ENCODE measurements at regions not wholly inside any gene's neighbourhood (a gene's known extent, or its start where the extent isn't known, plus 50 kb on each side); places are given as distances from the start of the nearest gene placed in this dataset.

GRCh38 chr16:58836427-58836826, 102.3 kb upstream of the GOT2 start:
- DNase-seq, result no peak
- H3K27ac ChIP-seq, result no peak overlapping the region
- H3K9me3 ChIP-seq (ENCODE audit: severe bottlenecking), result no peaks in the 10 kb centered on the region
- H3K36me3 ChIP-seq, result no peaks in the 10 kb centered on the region
- no peak for TF ChIP-seq CTCF (IDR thresholded peaks at IDR 0.05; ENCODE audit: low read depth, low read length)
- H3K27me3 ChIP-seq (ENCODE audit: insufficient read depth, low read depth, severe bottlenecking), result peaks cover 5% of the 10 kb centered on the region
- H3K4me3 ChIP-seq (ENCODE audit: low read depth, low read length), result no peak overlapping the region

- no peak overlapping the region for H3K27ac ChIP-seq
- H3K27me3 ChIP-seq (ENCODE audit: insufficient read depth, low read depth, severe bottlenecking), result peaks cover 10% of the 10 kb centered on the region
- no peak overlapping the region for H3K4me3 ChIP-seq (ENCODE audit: low read depth, low read length)
- DNase-seq, result no peak
- H3K9me3 ChIP-seq (ENCODE audit: severe bottlenecking), result no peaks in the 10 kb centered on the region
- H3K36me3 ChIP-seq, result no peaks in the 10 kb centered on the region
- no peak for TF ChIP-seq CTCF (IDR thresholded peaks at IDR 0.05; ENCODE audit: low read depth, low read length)
Measured at GRCh38 chr16:58832386-58832895, 98.3 kb upstream of the GOT2 start.

- Histone ChIP-seq H3K27ac (no peak overlapping the region), H3K27me3 (ENCODE audit: insufficient read depth, low read depth, severe bottlenecking) (peaks cover 14% of the 10 kb centered on the region), H3K36me3 (no peaks in the 10 kb centered on the region), H3K4me3 (ENCODE audit: low read depth, low read length) (no peak overlapping the region), H3K9me3 (ENCODE audit: severe bottlenecking) (no peaks in the 10 kb centered on the region)
- no peak for DNase-seq
- no peak for TF ChIP-seq CTCF (IDR thresholded peaks at IDR 0.05; ENCODE audit: low read depth, low read length)
Measured at GRCh38 chr16:58831386-58831785, 97.3 kb upstream of the GOT2 start.

- DNase-seq, result no peak
- Histone ChIP-seq H3K9me3 (ENCODE audit: severe bottlenecking) (no peaks in the 10 kb centered on the region), H3K36me3 (no peaks in the 10 kb centered on the region), H3K27ac (no peak overlapping the region), H3K4me3 (ENCODE audit: low read depth, low read length) (no peak overlapping the region), H3K27me3 (ENCODE audit: insufficient read depth, low read depth, severe bottlenecking) (peaks cover 19% of the 10 kb centered on the region)
- TF ChIP-seq CTCF (IDR thresholded peaks at IDR 0.05; ENCODE audit: low read depth, low read length), result no peak
Measured at GRCh38 chr16:58828901-58829545, 94.9 kb upstream of the GOT2 start.

GRCh38 chr16:58824201-58824600, 90.1 kb upstream of the GOT2 start:
- Histone ChIP-seq H3K4me3 (ENCODE audit: low read depth, low read length) (no peak overlapping the region), H3K27ac (no peak overlapping the region), H3K27me3 (ENCODE audit: insufficient read depth, low read depth, severe bottlenecking) (peaks cover 17% of the 10 kb centered on the region), H3K9me3 (ENCODE audit: severe bottlenecking) (peaks cover 3% of the 10 kb centered on the region), H3K36me3 (no peaks in the 10 kb centered on the region)
- TF ChIP-seq CTCF (IDR thresholded peaks at IDR 0.05; ENCODE audit: low read depth, low read length), result no peak
- no peak for DNase-seq

DNA sequence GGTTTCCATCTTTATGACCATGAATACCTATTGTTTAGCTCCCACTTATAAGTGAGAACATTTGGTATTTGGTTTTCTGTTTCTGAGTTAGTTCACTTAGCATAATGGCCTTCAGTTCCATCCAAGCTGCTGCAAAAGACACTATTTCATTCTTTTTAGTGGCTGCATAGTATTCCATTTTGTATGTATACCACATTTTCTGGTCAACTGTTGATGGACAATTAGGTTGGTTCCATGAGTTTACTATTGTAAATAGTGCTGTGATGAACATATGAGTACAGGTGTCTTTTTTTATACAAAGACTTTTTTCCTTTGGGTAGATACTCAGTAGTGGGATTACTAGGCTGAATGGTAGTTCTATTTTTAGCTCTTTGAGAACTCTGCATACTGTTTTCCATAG, 87.8 kb upstream of the GOT2 start:
- H3K4me3 ChIP-seq (ENCODE audit: low read depth, low read length), result no peak overlapping the region
- H3K27me3 ChIP-seq (ENCODE audit: insufficient read depth, low read depth, severe bottlenecking), result peaks cover 8% of the 10 kb centered on the region
- peaks cover 3% of the 10 kb centered on the region for H3K9me3 ChIP-seq (ENCODE audit: severe bottlenecking)
- TF ChIP-seq CTCF (IDR thresholded peaks at IDR 0.05; ENCODE audit: low read depth, low read length), result no peak
- no peaks in the 10 kb centered on the region for H3K36me3 ChIP-seq
- H3K27ac ChIP-seq, result no peak overlapping the region
- DNase-seq, result no peak

Measured in WERI-Rb-1 (cell line).